HEK293 (cell line): ENCODE measurements at regions not wholly inside any gene's neighbourhood (a gene's known extent, or its start where the extent isn't known, plus 50 kb on each side); places are given as distances from the start of the nearest gene placed in this dataset.

Source experiments
- CTCF ChIA-PET: fragments of 350-600 bp; formaldehyde crosslinking; extraction: SDS; loops from one replicate; lab custom pipeline; 2021; ENCODE audit warnings: antibody characterized with exemption; lab: Yijun Ruan, JAX
- POLR2A ChIA-PET: fragments of 300-600 bp; formaldehyde crosslinking; extraction: SDS; loops from one replicate; lab custom pipeline; 2020; ENCODE audit warnings: antibody characterized with exemption, inconsistent platforms; lab: Yijun Ruan, JAX
- H3K27ac ChIP-seq: fragments of 200-500 bp; sonication (Bioruptor generic); 2 replicates; pipeline ENCODE4 v1.5.1; 2014; ENCODE audit warnings: low read depth, low read length, control low read depth, inconsistent platforms; ENCODE audit errors: extremely low read depth
- H3K36me3 ChIP-seq, 2 experiments: fragments of 200-500 bp in 1 of 2; sonication (Bioruptor generic) in 1 of 2; 1 replicate in 1 of 2; 2 replicates in 1 of 2; pipeline ENCODE4 v1.5.1; 2014 to 2017; ENCODE audit warnings: inconsistent platforms in 2 of 2, low read length in 2 of 2; ENCODE audit not compliant: control insufficient read depth in 2 of 2, insufficient read depth in 1 of 2
- H3K4me1 ChIP-seq: fragments of 200-500 bp; sonication (Bioruptor generic); 2 replicates; pipeline ENCODE4 v1.5.1; 2014; ENCODE audit warnings: mild to moderate bottlenecking, low read length, inconsistent platforms; ENCODE audit not compliant: control insufficient read depth, insufficient read depth
- H3K4me3 ChIP-seq: 2 replicates; pipeline ENCODE4 v1.5.1; 2011; ENCODE audit warnings: low read depth, mild to moderate bottlenecking, control low read depth, low read length, moderate library complexity
- H3K9me3 ChIP-seq: fragments of 200-500 bp; sonication (Bioruptor generic); 2 replicates; pipeline ENCODE4 v1.5.1; 2014; ENCODE audit warnings: low read depth, low read length, inconsistent platforms; ENCODE audit not compliant: control insufficient read depth, insufficient read depth
- GFI1B ChIP-seq: fragments of 450-650 bp; formaldehyde crosslinking; IDR thresholded peaks from 2 replicates; pipeline ENCODE4 v1.5.1; 2016; ENCODE audit warnings: missing biosample characterization, missing genetic modification characterization
- GLIS2 ChIP-seq: fragments of 450-650 bp; formaldehyde crosslinking; IDR thresholded peaks from 2 replicates; pipeline ENCODE4 v1.5.1; 2016; ENCODE audit warnings: missing biosample characterization, missing genetic modification characterization
- INSM2 ChIP-seq: fragments of 450-650 bp; formaldehyde crosslinking; IDR thresholded peaks from 2 replicates; pipeline ENCODE4 v1.5.1; 2016; ENCODE audit warnings: missing biosample characterization, missing genetic modification characterization
- MZF1 ChIP-seq: fragments of 450-650 bp; formaldehyde crosslinking; IDR thresholded peaks from 2 replicates; pipeline ENCODE4 v1.5.1; 2017; ENCODE audit warnings: missing biosample characterization, missing genetic modification characterization, borderline replicate concordance
- PRDM10 ChIP-seq: fragments of 450-650 bp; formaldehyde crosslinking; IDR thresholded peaks from 2 replicates; pipeline ENCODE4 v1.5.1; 2016; ENCODE audit warnings: missing biosample characterization, missing genetic modification characterization
- YY1 ChIP-seq: fragments of 450-650 bp; formaldehyde crosslinking; IDR thresholded peaks from 2 replicates; pipeline ENCODE4 v1.5.1; 2018; ENCODE audit warnings: missing biosample characterization, missing genetic modification characterization
- YY2 ChIP-seq: fragments of 450-650 bp; formaldehyde crosslinking; IDR thresholded peaks from 2 replicates; pipeline ENCODE4 v1.5.1; 2016; ENCODE audit warnings: missing biosample characterization, missing genetic modification characterization
- ZBTB1 ChIP-seq: fragments of 450-650 bp; formaldehyde crosslinking; IDR thresholded peaks from 2 replicates; pipeline ENCODE4 v1.5.1; 2016; ENCODE audit warnings: missing biosample characterization, missing genetic modification characterization
- ZBTB20 ChIP-seq: fragments of 450-650 bp; formaldehyde crosslinking; IDR thresholded peaks from 2 replicates; pipeline ENCODE4 v1.5.1; 2016; ENCODE audit warnings: missing biosample characterization, missing genetic modification characterization
- ZNF133 ChIP-seq: fragments of 450-650 bp; formaldehyde crosslinking; IDR thresholded peaks from 2 replicates; pipeline ENCODE4 v1.5.1; 2016; ENCODE audit warnings: missing biosample characterization, missing genetic modification characterization
- ZNF18 ChIP-seq: fragments of 450-650 bp; formaldehyde crosslinking; IDR thresholded peaks from 2 replicates; pipeline ENCODE4 v1.5.1; 2016; ENCODE audit warnings: missing biosample characterization, missing genetic modification characterization
- ZNF23 ChIP-seq: fragments of 450-650 bp; formaldehyde crosslinking; IDR thresholded peaks from 2 replicates; pipeline ENCODE4 v1.5.1; 2016; ENCODE audit warnings: missing biosample characterization, missing genetic modification characterization, borderline replicate concordance
- ZNF555 ChIP-seq: fragments of 450-650 bp; formaldehyde crosslinking; conservative IDR thresholded peaks from 2 replicates; pipeline ENCODE4 v1.5.1; 2017; ENCODE audit warnings: missing biosample characterization, mild to moderate bottlenecking, missing genetic modification characterization, inconsistent platforms
- ZNF571 ChIP-seq: fragments of 450-650 bp; formaldehyde crosslinking; IDR thresholded peaks from 2 replicates; pipeline ENCODE4 v1.5.0; 2017; ENCODE audit warnings: missing biosample characterization, missing genetic modification characterization
- ZNF580 ChIP-seq: fragments of 450-650 bp; formaldehyde crosslinking; IDR thresholded peaks from 2 replicates; pipeline ENCODE4 v1.5.1; 2016; ENCODE audit warnings: missing biosample characterization, missing genetic modification characterization
- ZNF585B ChIP-seq: fragments of 450-650 bp; formaldehyde crosslinking; IDR thresholded peaks from 2 replicates; pipeline ENCODE4 v1.5.1; 2016; ENCODE audit warnings: missing biosample characterization, missing genetic modification characterization
- ZNF654 ChIP-seq: fragments of 450-650 bp; formaldehyde crosslinking; IDR thresholded peaks from 2 replicates; pipeline ENCODE4 v1.5.1; 2016; ENCODE audit warnings: low read depth, missing biosample characterization, missing genetic modification characterization
- ZNF677 ChIP-seq: fragments of 450-650 bp; IDR thresholded peaks from 2 replicates; pipeline ENCODE4 v1.5.0; 2018; ENCODE audit warnings: missing biosample characterization, mild to moderate bottlenecking, missing genetic modification characterization, moderate library complexity
- ZNF837 ChIP-seq: fragments of 450-650 bp; formaldehyde crosslinking; IDR thresholded peaks from 2 replicates; pipeline ENCODE4 v1.5.1; 2016; ENCODE audit warnings: missing biosample characterization, missing genetic modification characterization
- ZSCAN16 ChIP-seq: fragments of 450-650 bp; formaldehyde crosslinking; IDR thresholded peaks from 2 replicates; pipeline ENCODE4 v1.5.1; 2016; ENCODE audit warnings: missing biosample characterization, missing genetic modification characterization
- TF ChIP-seq, protein P1 (sequence below): fragments of 450-650 bp; IDR thresholded peaks from 2 replicates; pipeline ENCODE4 v1.5.1; 2018; ENCODE audit warnings: missing biosample characterization, mild to moderate bottlenecking, missing genetic modification characterization

DNA sequence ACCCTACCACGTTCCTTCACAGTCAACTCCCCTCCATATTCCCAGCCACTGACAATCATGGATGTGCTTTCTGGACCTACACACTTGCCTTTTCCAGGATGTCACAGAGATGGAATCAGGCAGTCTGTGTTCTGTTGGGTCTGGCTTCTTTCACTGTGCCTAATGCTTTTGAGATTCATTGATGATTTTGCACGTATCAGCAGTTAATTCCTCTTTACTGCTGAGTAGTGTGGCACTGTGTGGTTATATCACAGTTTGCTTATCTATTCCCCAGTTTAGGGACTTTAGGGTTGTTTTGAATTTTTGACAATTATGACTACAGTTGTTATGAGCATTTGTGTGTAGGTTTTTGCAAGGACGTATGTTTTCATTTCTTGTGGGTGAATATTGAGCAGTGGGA is 191.7 kb downstream of the ACKR3 start:
- Histone ChIP-seq H3K4me3 (no peak overlapping the region), H3K27ac (no peak overlapping the region), H3K9me3 (no peaks in the 10 kb centered on the region), H3K4me1 (0 out of 2 replicates have a peak, but pooled peaks cover 3% of the 10 kb centered on the region), H3K36me3 (no peaks in the 10 kb centered on the region)
- ChIA-PET POLR2A (no interaction called here), CTCF (no interaction called here)
- TF ChIP-seq ZBTB20 (tag by site-specific recombination) = no peak
- no peak for TF ChIP-seq ZNF571
- no peak for TF ChIP-seq GLIS2 (tag by site-specific recombination)
- TF ChIP-seq ZNF837 (tag by site-specific recombination) = no peak
- no peak for TF ChIP-seq ZNF654 (tag by site-specific recombination)
- no peak for TF ChIP-seq YY2 (tag by site-specific recombination)
- TF ChIP-seq MZF1 (tag by site-specific recombination) = no peak
- no peak for TF ChIP-seq ZNF580 (tag by site-specific recombination)
- TF ChIP-seq ZNF585B (tag by site-specific recombination) = no peak
- TF ChIP-seq, all 188 proteins: peak for 0

DNA sequence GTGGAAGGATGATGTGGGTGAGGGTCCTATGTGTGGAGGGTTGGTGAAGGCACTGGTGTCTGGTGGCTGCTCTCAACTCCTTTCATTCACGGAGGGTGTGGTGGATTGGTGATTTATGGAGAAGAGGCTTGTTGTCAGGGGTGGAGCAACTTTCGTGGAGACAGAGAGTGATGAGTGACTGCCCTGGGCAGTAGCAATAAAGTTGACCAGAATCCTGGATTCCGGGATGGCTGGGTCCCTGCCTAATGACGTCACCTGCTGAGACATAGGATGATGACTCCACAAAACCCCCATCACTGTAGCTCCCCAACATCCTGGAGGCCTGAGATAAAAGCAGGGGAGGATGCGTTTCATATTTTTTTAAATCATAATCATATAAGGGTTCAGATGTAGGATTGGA is 193.0 kb downstream of the ACKR3 start:
- Histone ChIP-seq H3K9me3 (no peaks in the 10 kb centered on the region), H3K36me3 (no peaks in the 10 kb centered on the region), H3K4me3 (no peak overlapping the region), H3K4me1 (0 out of 2 replicates have a peak, but pooled peaks cover 3% of the 10 kb centered on the region), H3K27ac (no peak overlapping the region)
- ChIA-PET POLR2A (no interaction called here), CTCF (no interaction called here)
- TF ChIP-seq INSM2 (tag by site-specific recombination) (no peak), PRDM10 (tag by site-specific recombination) (no peak), ZNF133 (tag by site-specific recombination) (no peak), ZBTB1 (tag by site-specific recombination) (no peak), ZSCAN16 (tag by site-specific recombination) (no peak), ZNF555 (tag by site-specific recombination) (no peak), ZNF23 (tag by site-specific recombination) (no peak), GFI1B (no peak), ZNF677 (tag by site-specific recombination) (no peak), YY1 (tag by site-specific recombination) (no peak), ZNF18 (tag by site-specific recombination) (no peak)
- TF ChIP-seq, protein P1, sequence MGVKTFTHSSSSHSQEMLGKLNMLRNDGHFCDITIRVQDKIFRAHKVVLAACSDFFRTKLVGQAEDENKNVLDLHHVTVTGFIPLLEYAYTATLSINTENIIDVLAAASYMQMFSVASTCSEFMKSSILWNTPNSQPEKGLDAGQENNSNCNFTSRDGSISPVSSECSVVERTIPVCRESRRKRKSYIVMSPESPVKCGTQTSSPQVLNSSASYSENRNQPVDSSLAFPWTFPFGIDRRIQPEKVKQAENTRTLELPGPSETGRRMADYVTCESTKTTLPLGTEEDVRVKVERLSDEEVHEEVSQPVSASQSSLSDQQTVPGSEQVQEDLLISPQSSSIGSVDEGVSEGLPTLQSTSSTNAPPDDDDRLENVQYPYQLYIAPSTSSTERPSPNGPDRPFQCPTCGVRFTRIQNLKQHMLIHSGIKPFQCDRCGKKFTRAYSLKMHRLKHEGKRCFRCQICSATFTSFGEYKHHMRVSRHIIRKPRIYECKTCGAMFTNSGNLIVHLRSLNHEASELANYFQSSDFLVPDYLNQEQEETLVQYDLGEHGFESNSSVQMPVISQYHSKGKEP = no peak
